SK-N-MC (cell line): ENCODE measurements at regions not wholly inside any gene's neighbourhood (a gene's known extent, or its start where the extent isn't known, plus 50 kb on each side); places are given as distances from the start of the nearest gene placed in this dataset.

ENCODE experiments used
- EZH2 ChIP-seq: fragments of 200-600 bp; sonication (generic); IDR thresholded peaks from one replicate; pipeline ENCODE4 v1.6.1; 2017; ENCODE audit warnings: antibody characterized with exemption
- FOXP2 ChIP-seq: optimal IDR thresholded peaks from 2 replicates; pipeline ENCODE3; 2011; ENCODE audit warnings: mild to moderate bottlenecking, moderate library complexity; ENCODE audit not compliant: insufficient read depth; ENCODE audit errors: extremely low read length, control extremely low read depth
- POLR2AphosphoS5 ChIP-seq: IDR thresholded peaks from 2 replicates; pipeline ENCODE4 v1.6.1; 2012; ENCODE audit warnings: mild to moderate bottlenecking, low read depth, low read length, borderline replicate concordance

DNA sequence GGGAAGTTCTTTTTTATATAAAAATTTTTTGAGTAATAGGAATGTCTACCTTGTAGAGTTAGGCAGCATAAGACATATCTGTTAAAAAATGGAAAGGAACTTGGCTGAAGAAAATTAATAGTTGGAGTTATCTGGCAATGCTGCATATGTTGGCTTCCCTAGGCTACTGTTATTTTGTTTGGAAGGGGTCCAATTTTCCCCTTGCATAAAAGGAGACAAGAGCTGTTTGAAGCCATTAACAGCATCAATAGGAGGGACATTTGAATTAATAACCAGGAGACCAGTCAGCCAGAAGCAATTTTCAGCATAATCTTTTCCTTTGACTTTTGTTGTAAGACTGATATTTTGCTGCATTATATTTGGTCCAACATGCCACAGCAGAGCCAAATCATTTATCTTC, 80.9 kb upstream of the TAB2 start:
- no peak for TF ChIP-seq POLR2AphosphoS5
- no peak for TF ChIP-seq EZH2
- no peak for TF ChIP-seq FOXP2
